Erythroblast (primary cell): ENCODE measurements at regions not wholly inside any gene's neighbourhood (a gene's known extent, or its start where the extent isn't known, plus 50 kb on each side); places are given as distances from the start of the nearest gene placed in this dataset.

Source experiments
- GATA1 ChIP-seq: IDR thresholded peaks from 2 replicates; pipeline ENCODE4 v1.6.1; 2011; ENCODE audit warnings: low read depth, mild to moderate bottlenecking, control low read depth, low read length, moderate library complexity
- POLR2A ChIP-seq: IDR thresholded peaks from 2 replicates; pipeline ENCODE4 v1.6.1; 2011; ENCODE audit warnings: mild to moderate bottlenecking, low read length

GRCh38 chr5:53257806-53258373 lies 148.3 kb upstream of the MOCS2 start:
- TF ChIP-seq POLR2A (no peak), GATA1 (no peak)
